ENCODE measurements at regions not wholly inside any gene's neighbourhood (a gene's known extent, or its start where the extent isn't known, plus 50 kb on each side); places are given as distances from the start of the nearest gene placed in this dataset.

DNA sequence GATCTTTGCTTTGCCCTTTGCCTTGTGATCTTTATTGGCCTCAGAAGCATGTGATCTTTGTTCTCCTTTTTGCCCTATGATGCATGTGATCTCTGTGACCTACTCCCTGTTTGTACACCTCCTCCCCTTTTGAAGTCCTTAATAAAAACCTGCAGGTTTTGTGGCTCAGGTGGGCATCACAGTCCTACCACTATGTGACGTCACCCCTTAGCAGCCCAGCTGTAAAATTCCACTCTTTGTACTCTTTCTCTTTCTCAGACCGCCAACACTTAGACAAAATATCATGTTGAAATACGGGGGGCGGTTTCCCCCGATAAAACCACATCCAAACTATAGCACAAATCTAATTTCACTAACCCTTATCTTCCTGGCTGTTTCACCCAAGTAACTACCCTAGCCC lies 76.7 kb upstream of the RAPGEF4 start:
- DNase-seq, result no peak

DNA sequence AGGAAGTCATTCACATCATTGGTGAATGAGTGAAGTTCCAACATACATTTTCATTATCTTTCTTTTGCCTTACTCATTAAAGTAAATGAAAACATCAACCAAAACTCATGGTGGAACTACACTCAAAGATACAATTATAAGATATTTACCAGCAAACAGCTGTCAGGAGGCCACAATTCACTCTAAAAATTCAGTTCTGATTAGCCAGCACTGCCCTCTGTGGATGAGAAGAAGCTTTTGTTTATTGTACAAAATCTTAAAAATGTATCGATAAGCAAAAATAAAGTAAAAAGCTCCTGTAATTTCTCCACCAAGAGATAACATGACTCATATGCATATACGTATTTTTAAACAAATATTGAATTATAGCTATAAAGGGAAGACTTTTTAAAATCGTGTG lies 73.5 kb upstream of the RAPGEF4 start:
- no peak for DNase-seq

DNA sequence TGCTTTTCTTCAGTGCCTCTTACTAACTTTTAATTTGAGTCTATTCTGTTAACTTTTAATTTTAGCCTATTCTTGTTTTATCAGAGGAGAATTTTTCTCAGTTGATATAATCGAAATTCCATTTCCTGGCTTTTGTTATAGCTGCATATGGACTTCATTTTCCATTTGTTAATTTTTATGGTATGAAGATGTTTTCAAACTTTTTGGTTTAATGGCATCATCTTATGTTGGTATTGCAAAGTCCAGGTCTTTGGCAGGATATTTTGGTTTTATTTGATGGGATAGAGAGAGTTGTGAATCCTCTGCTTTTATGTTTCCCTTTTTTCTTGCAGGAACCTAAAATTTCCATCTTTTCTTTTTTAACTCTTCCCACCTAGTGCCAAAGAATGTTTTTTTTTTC lies 70.9 kb upstream of the RAPGEF4 start:
- no peak for DNase-seq

DNA sequence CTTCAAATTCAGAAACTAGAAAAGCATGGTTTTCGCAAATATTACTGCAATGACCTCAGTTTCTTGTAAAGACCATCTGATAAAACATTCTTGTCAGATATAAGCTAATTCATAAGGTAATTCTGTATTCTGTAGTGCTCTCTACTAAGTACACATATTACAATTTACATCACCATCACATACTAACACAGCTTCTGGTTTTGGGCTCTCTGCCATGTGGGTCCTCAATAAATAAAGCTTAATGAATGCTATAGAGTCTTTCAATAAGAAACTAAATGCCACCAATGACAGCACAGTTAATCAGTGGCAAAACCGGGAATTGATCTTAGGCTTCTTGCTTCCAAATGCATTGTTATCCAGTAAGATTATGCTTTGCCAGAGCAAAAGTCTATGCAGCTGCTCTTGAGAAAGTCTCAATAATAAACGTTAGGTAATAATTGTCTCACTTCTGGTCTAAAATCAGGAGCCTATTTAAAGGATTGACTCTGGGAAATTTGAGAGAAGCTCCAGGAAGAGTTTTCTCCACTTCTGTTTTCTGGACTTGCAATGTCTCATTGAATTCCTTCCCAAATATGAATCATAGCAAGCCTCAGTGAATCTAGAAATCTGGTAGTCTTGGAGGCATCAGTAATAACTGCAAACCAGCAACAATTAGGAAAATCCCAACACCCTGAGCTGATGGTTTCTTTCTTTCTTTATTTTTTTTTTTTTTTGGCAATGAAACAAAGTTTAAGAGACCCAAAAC lies 67.9 kb upstream of the RAPGEF4 start:
- peak; percentile 23 for DNase-seq

DNA sequence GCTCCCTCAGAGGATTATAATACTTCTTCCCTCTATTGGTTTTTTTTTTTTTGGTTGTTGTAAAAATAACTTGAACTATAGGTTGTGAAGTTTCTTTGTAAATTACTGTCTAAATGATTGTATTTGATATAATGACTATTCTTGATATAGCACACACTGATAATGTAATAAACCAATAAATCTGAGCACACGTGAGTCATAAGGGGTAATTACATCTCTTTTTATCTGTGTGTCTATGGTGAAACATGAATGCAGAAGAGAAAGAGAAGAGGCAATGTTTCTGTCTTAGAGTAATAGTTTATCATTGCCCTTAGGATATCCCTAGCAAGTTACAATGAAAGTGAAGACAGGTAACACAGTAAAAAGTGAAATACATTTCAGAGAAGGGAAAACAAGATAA lies 64.1 kb upstream of the RAPGEF4 start:
- no peak for DNase-seq

DNA sequence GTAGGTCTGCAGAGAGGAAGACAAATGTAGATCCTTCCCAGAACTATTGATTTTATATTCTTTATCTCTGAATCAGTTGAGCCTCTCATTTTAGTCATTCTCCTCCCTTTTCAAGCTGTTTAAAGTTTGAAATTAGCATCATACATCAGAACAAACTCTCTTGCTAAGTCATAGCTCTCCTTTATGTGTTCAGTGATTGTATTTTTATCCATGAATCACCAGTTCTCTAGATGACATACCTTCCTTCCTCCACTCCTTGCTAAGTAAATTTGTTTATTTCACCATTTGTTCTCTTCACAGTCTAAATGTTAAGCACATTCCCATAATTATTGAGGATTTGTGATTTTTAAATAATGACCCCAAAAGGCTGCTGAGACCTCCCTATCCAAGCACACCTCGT lies 63.5 kb upstream of the RAPGEF4 start:
- no peak for DNase-seq

DNA sequence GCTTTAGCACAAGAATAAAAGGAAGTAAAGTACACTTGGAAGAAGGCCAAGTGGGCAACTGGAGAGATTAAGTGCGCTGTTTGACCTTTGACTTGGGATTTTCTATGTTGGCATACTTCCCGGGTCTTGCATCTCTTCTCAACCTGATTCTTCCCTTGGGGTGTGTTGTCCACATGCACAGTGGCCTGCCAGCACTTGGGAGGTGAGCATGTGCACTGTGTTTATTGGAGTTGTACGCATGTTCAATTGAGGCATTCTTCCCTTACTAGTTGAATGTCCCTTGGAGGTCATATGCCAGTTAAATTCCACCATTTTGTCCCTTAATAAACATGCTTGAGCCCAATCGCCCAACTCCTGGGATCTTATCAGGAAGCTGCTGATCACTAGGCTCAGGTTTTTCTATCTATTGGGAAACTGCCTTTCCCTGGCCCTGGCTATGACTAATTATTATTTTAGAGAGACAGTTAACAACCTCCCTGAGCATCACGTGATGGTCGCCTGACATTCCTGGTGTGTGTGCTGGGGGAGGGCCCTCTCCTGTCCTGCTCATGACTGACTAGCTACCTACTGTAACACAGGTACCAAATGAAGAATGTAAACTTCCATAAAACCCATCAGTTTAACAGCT lies 62.5 kb upstream of the RAPGEF4 start:
- peak; percentile 60 for DNase-seq

DNA sequence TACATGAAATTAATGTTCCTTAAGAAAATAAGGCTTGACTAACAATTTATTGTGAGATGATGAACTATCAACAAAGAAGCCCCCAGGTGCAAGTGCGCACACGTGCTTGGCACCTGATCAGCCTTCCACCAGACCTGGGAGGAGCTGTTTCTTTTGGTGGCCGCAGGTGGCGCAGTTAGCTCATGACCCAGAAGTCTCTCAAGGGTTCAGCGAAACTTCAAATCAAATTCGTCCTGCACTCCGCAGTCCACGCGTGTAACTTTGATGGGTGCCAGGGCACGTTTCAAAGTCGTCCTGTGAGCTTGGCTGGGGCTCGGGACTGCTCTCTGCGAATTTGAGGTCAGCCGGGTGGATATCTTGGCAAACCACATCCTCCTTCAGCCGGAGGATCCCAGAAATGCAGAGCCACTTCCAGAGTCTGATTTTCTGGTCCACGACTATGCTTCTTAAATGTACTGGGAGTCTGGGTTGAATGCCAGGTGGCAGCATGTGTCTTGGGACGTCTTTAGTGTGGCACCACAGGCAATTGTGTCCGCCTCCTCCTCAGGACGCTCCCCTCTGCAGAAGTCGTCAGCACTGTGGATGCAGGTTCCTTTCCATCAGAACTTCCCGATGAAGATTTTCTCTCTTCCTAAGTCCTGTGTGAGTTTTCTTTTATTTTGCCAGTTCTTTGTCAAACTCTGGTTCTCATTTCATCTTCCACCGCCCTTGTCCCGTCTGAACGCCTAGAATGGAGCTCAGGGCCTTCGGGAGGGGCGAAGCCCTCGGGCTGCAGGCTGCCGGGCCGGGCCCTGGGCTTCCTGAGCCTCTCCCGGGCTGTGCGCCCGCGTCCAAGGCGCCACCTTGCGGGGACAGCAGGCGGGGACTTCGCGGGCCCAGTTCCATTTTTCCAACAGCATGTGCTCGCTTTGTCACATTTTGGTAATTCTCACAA lies 61.3 kb upstream of the RAPGEF4 start:
- DNase-seq, result peak; percentile 16

DNA sequence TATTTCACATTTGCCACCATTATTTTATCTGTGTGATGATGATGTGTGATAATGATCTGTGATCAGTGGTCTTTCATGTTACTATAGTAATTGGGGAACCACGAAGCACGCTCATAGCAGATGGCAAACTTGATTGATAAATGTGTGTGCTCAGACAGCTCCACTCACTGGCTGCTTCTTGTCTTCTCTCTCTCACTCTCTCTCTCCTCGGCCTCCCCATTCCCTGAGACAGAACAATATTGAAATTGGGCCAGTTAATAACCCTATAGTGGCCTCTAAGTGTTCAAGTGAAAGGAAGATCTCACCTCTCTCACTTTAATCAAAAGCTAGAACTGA lies 60.7 kb upstream of the RAPGEF4 start:
- DNase-seq, result no peak

DNA sequence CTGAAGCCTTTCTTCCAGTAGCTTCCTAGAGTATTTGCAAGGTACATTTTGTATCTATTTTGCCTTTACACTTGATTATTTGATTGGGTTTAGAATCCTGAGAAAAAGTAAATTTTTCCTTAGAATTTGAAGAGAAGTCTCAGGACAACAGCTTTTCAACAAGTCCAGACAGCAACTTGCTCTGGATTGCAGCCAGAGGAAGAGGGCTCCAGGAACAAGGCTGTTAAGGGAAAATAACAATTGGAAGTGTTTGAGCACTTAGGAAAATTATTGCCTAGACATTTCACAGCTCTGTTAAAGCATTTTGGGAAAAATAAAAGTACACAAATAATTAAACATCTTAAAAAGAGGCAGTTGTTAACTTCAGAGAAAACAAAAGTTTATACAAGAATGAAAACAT lies 58.3 kb upstream of the RAPGEF4 start:
- no peak for DNase-seq

DNA sequence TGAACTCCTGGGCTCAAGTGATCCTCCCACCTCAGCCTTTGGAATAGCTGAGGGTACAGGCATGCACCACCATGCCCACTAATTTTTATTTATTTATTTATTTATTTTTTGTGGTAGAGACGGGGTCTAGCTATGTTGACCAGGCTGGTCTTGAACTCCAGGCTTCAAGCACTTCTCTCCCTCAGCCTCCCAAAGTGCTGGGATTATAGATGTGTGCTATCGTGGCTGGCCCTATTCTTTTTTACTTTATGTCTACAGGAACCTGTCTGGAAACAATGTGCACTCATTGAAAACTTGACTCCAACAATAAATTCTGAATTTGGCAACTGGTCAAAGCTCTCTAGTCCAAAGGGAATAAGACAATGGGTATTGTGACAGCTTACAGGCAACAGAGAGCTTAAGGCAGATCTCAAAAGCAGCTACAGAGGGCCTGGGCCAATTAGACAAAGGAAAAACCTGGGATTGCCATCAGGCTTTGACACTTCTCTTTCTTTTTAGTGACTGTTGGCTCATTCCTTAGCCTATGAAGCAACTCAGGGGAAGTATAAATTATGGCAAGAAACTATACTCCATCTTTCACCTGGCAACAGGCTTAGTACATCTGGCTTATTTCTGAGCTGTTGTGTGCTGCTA lies 55.1 kb upstream of the RAPGEF4 start:
- DNase-seq, result no peak

DNA sequence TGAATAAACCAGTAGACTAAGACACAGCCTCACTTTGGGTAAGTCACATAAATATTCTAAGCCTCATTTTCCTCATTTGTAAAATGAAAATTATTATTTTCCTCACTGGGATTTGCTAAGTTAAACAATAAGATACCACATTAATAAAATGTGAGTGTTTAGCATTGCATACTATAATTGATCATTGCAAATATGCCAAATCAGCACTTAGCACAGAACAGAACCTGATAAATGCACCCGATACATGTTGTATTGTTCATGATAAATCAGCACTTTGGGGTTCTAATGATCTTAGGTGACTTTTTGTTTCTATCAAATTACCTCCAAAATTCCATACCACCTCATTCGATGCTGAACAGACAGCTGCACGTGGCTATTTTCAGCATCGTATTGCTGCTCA lies 50.2 kb upstream of the RAPGEF4 start:
- no peak for DNase-seq
